Body of pancreas (tissue), 4 donors: ENCODE measurements at regions not wholly inside any gene's neighbourhood (a gene's known extent, or its start where the extent isn't known, plus 50 kb on each side); places are given as distances from the start of the nearest gene placed in this dataset.

Experiments used
- CTCF ChIP-seq, 7 experiments: fragments of 450-650 bp in 4 of 7; fragments of 200-600 bp in 3 of 7; sonication (generic) in 3 of 7; IDR thresholded peaks; one replicate each; pipeline ENCODE4 v1.5.1; 2016 to 2019; ENCODE audit warnings: antibody characterized with exemption in 7 of 7
- POLR2A ChIP-seq, 3 donors: fragments of 450-650 bp; IDR thresholded peaks; one replicate each; pipeline ENCODE4 v1.6.1; 2016; ENCODE audit warnings: antibody characterized with exemption in 3 of 3, mild to moderate bottlenecking in 2 of 3

- TF ChIP-seq CTCF (IDR thresholded peaks at IDR 0.05), result no peak
- TF ChIP-seq POLR2A (IDR thresholded peaks at IDR 0.05), result no peak
Observed at GRCh38 chr18:53862921-53863320, 361.5 kb downstream of the MBD2 start.
